Stimulated activated CD4-positive, alpha-beta T cell treated with anti-CD3 and anti-CD28 coated beads, Interleukin-4, amount 100 ng/mL, for 24 hours (primary cell): ENCODE measurements at regions not wholly inside any gene's neighbourhood (a gene's known extent, or its start where the extent isn't known, plus 50 kb on each side); places are given as distances from the start of the nearest gene placed in this dataset.

Experiments
- DNase-seq: peaks from one replicate; pipeline ENCODE4 v3.0.0-alpha.2; 2020

DNA sequence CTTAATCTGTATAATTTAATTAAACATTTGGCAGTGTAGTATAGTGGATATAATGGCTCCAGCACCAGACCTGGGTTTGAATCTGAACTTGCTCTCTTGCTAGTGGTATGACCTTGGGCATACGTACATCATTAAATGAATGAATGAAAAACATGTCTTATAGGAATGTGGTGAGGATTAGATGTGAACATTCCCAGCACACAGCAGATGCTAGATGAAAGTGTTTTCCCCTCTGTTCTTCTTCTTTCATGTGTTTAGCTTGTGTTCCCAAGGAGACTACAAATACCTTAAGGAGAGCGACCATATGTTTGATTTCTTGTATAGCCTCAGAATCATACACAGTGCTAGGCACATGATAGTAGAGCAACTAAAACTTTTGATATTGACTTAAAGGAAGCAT is 56.5 kb downstream of the CT47B1 start:
- no peak for DNase-seq

DNA sequence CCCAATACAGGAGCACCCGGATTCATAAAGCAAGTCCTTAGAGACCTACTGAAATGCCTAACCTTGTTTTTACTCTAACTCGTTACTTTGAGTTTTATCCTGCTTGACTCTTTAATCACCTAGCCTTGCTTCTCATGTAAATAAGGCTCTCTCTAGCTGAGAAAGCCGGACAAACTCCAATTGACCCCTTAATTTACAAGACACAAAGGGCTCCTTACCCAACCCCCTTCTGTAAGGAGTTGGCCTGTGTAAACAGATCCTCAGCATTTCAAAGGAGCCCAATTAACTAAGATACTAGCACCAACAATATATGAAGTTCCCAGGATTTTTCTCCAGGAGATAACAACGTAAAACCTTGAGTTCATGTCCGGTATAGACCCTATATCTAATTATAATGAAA is 61.7 kb downstream of the CT47B1 start:
- no peak for DNase-seq

DNA sequence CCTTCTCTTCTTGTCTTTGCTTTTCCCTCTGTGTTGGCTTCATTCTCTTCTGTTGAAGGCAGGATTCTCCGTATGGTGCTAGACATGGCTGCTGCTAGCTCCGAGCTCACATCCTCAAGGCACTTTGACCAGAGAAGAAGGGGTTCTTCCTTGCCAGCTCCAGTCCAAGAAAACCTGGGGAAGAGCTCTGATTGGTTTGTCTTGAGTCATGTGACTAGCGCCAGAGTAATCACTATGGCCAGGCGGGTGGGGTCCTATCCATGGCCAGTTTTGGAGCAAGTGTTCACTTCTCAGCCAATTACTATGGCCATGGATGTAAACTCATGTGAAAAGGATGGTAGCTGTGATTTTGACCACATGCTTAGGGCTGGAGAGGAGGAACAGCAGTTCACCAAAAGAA is 74.2 kb downstream of the CT47B1 start:
- DNase-seq = no peak

DNA sequence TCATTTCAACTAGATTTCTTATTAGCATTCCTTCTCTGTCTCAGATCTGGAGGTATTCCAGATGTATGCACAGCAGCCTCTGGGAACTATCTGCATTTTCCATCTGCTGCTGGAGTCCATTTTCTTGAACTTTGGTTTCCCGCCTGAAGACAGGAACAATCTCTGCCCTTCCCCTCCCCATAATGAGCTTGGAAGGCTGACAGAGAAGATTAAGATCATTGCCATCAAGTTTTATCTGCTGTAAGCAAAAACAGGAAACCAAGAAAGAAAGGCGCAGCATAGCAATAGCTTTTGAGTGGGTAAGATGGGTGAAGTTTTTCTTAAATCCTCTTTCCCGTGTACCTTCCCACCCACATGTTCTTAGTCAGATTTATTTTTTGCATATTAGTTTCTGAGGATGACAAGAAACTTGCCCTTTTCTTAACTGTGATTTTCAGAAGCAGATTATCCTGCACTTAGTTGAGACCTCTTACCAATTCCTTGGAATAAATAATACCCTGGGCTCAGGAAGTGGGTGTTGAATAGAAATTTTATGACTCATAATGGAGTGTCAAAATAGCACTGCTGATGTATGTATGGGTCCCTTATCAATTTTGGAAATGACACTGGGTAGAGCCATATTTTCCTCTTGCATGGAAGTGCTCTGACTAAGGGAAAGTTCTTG is 78.3 kb downstream of the CT47B1 start:
- DNase-seq = no peak

DNA sequence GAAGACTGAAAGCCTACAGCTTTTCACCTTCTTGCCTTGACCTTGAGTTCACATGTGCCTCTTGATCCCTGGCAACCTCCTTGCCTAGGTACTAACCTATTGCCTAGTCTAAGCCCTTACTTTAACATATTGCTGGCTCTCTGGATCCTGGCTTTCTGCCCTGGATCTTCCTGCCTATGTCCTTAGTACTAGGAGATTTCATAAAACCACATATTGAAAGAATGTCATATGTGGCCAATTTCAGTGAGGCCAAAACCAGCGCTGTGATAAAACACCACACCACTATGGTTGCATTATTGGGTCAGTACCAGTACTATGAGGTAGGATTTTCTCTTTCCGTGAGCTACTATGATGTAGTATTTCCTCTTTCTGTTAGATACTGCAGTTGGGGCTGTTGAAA is 80.4 kb downstream of the CT47B1 start:
- no peak for DNase-seq

DNA sequence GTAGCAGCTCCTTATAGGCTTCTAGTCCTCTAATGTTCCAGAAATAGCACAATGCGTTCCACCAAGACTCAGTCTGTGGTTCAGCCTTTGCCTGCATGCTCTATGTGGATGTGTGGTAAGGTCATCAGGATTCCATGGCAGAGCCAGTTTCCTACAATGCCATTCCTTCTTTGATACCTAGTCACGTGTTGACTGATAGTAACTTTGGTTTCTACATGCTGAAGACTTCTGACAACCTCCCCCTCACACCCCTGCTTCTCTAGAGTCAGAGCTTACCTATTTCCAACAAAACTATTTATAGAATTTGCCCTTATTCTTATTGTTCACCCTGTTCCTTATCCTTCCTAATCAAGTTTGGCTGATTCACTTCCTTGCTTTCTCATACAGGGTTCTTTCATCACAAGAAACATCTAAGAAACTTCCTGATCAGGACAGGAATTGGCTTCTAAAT is 81.1 kb downstream of the CT47B1 start:
- no peak for DNase-seq

DNA sequence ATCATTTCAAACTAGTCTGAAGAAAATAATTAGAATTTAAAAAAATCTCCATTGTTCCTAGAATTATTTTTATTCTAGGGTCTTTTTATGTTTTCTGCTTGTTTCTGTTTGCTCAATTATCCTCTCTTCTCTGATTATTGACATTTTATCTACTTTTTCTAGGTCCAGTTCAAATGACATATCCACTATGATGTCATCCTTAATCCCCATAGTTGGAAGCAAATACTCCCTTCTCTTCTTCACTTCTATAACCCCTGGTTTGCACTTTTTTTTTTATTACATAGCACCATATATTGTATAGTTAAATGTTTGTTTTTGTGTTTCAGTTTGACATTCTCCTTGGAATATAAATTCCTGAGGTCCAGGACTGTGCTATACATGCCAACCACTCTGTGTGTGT is 82.6 kb downstream of the CT47B1 start:
- no peak for DNase-seq

DNA sequence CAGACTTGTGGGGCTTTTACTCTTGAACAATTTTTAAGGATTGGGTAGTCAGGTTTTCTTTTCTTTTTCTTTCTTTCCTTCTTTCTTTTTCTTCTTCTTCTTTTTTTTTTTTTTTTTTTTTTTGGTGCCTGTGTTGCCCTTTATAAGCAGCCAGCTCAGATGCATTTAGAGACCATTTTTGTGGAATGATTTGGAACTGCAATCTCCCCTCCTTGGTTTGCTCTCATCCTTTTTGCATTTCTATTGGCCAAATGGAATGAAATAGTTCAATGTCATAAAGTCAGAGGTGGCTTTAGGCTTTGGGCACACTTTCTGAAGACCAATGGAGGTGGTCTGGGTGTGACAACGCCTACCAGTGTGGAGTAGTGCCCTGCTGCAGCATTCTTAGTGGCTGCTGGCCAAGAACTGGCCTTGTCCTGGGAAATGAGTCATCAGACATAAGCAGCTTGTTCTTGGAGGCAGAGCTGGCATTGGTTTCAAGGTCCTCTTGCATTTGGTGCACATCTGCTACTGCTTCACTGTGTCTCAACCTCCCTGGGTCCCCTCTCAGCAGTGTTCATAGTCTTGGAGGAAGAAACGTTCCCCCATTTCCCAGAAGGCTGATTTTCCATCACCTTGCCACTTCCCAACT is 84.5 kb downstream of the CT47B1 start:
- no peak for DNase-seq

DNA sequence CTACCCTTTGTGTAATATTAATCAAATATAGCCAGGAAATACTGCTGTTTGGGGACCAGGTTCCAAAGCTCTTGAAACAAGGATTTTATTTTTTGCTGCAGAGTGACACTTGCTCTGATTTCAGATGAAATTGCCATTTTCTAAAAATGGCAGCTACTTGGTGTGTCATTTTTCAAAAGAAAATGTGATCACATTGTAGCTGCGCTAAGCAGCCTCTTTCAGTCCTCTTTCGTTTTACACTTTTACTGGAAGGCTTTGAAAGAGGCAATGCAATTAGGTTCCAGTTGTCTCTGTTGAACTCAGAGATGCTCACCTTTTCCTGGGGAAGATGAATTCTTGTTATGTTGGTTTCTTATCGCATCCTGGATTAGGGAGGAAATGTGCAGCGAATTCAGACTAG is 85.1 kb downstream of the CT47B1 start:
- DNase-seq = no peak

DNA sequence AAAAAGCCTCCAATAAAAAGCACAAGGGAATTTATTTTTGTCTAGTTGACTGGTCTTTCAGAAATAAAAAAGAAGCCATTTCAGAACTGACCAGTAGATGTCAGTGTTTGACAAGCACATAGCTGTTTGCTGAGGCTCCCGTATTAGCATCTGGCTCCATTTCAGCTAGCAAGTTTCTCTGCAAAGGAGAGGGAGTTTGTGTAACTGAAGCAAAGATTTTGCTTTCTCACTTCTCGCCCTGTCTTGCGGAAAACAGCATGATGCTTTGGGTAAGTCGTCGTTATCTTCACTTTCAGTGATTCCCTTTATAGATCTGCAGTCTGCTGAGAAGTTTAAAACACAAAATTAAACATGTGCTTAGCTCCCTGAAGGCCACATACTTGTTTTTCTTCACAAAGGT is 85.5 kb downstream of the CT47B1 start:
- peak; percentile 32 for DNase-seq

DNA sequence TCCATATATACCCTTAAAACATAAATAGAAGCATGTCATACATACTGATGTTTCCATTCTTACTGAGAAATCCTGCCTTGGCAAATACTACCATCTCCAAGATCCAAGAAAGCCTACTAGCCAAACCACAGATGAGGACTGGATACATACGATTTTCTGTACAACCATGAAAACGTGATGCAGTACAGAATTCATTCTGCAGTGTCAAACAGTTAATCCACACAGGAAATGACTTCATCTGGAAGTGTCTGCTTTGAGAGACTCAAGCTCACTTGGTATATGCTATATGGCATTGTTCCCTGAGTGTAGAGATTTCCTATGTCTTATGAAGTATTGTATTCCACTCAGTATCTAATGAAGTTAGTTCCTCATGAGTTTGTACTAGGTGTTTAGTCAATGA is 94.3 kb downstream of the CT47B1 start:
- DNase-seq = no peak

DNA sequence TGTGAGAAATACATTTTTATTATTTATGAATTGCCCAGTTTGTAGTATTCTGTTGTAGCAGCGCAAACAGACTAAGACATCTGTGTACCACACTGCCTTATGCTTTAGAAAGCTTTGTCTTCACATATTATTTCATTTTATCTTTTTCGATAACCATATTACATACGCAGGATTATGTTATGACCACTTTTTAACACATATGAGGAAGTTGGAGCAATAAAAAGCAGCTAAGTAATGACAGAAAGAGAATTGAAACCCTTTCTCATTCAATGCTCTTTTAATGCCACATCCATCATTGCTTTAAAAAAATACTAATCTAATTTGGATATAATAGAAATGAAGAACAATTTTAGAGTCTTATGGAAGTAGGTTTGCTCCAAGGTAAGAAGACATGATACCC is 99.7 kb downstream of the CT47B1 start:
- no peak for DNase-seq

DNA sequence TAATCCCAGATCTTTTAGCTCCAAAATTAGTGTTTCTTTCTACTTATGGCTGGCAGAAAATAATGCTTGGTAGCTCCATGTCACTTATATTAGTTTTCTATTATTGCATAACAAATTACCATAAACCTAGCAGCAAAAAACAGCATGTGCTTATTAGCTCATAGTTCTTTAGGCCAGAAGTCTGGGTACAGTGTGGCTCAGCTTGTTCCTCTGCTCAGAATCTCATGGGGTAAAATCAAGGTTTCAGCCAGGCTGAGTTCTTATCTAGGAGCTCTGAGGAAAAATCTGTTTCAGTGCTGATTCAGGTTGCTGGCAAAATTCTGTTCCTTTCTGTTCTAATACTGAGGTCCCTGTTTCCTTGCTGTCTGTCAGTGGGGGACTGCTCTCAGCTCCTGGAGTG is 101.1 kb downstream of the CT47B1 start:
- DNase-seq = no peak

DNA sequence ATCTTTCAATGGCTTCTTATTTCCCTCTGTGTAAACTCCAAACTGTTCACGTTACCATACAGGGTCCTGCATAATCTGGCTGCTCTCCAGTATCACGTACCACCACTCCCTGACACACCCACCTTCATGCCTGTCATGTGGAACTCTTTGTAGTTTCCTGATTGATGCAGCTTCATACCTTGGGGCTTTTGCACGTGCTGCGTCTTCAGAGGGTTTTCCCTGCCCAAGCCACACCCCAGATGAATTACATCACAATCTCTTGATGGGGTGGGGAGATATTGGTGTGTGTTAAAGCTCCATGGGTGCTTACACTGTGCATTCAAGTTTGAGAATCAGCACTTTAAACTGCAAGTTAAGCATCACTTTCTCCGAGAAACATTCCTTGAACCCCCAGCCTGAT is 101.9 kb downstream of the CT47B1 start:
- DNase-seq = no peak

DNA sequence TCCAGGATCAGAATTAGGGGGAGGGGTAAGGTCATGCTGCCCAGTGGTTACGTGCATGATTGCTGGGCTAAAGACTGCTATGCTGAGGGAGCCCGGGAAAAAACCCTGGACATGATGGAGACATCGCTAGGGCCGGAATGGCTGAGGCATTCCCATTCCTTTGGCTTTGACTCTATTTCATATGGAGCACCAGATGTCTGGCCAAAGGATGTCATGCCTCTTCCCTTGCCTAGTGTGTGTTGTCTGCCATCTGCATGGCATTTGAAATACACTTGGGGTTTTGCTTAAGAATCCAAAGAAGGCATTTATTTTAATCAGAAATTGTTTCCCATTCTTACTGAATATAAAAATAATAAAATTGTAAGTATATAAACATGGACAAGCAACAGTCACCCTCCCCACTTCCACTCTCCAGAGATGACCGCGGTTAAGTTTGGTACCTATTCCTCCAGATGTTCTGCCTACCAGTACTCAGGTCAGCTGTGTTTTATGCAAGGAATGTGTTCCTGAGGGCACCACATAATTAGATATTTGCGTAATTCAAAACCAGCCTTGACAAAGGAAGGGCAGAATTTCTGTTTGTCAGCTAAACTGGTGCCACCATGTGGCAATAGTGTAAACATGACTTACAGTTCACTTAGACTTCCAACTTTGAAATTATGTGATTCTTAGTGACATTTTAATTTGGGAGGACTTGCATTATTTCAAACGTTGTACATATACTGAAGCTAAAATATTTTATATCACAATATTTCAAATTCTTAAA is 105.9 kb downstream of the CT47B1 start:
- no peak for DNase-seq

DNA sequence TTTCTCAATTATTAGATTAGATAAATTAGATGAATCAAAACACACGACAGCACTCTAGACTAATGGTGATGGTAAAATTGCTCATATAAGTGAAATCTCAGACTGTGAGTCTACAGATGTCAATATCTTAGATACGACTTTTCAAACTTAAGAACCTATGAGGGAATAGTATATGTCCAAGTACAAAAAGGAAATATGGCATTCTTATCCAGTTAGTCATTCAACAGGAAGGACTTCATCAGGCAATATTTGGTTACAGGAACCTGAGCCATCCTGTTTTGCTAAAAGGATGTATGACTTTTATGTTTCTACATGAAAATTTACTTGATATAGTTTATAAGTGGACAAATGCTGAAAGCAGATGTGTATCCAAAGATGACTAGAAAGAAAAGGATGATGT is 107.0 kb downstream of the CT47B1 start:
- DNase-seq = no peak

DNA sequence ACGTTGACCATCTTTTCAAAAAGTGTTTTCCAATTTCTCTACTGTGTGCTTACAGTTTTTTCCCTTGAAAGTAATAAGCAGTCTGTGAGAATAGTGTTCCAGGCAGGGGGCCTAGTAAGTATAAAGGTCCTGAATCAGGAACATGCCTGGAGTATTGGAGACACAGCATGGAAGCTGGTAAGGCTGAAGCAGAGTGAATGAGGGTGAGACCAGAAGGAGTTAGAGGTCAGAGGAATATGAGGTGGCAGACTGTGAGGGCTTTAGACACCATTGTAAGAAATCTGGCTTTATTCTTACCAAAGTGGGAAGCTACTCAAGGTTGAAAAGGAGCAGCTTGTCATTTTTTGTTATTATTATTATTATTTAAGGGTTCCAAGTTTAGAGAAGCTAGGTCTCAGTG is 107.4 kb downstream of the CT47B1 start:
- DNase-seq = no peak

DNA sequence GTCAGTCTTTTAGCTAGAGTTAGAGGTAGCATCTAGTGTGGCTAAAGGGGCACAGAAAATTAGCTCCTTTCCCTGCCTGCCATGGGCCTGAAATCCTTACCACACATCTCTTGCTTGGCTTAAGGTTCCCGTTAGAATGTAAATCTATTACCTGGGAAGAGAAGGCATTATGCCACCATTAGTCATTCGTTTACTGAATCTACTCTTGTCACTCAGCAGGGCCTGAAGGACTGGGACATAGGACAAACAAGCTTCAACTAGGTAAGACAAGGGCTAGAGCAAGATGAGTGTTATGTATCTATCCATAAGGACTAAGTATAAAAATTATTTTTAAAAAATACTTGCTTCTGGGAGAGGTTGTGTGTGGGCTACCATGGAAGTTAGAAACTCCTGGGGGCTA is 112.4 kb downstream of the CT47B1 start:
- DNase-seq = no peak

DNA sequence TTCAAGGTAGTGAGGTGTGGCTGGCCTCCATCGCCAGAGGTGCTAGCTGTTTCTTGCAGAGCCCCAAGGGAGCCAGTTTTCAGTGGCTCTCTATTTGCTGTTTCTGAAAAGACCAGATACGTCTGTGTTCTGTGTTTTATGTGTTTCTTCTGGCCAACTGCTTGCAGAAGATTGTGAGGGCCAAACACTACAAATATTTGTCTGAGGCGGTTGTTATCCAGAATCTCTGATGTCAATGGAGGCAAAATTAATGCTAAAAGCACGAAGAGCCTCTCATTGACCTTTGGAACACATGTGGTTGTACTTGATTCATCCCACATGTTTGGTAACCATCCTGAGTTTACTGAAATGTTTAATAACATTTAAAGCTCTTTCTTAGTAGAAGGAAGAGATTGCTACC is 113.9 kb downstream of the CT47B1 start:
- no peak for DNase-seq

DNA sequence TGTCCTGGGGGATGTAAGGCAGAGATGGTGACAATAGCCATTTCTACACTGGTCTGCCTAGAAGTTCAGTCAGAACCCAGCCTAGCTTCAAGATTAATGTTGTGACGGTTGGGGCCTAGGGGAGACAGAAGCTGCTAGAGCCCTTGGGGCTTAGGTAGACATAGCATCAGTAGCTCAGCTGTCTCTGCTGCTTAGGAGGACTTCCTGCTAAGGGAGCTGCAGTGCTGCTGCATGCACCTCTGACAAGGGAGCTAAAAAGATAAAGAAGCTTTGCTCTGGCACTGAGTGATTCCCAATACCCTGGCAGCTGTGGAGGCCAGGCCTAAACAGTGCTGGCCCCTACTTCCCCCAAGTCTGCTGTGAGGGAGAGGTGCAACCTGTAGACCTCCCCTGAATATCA is 116.0 kb downstream of the CT47B1 start:
- DNase-seq = no peak

DNA sequence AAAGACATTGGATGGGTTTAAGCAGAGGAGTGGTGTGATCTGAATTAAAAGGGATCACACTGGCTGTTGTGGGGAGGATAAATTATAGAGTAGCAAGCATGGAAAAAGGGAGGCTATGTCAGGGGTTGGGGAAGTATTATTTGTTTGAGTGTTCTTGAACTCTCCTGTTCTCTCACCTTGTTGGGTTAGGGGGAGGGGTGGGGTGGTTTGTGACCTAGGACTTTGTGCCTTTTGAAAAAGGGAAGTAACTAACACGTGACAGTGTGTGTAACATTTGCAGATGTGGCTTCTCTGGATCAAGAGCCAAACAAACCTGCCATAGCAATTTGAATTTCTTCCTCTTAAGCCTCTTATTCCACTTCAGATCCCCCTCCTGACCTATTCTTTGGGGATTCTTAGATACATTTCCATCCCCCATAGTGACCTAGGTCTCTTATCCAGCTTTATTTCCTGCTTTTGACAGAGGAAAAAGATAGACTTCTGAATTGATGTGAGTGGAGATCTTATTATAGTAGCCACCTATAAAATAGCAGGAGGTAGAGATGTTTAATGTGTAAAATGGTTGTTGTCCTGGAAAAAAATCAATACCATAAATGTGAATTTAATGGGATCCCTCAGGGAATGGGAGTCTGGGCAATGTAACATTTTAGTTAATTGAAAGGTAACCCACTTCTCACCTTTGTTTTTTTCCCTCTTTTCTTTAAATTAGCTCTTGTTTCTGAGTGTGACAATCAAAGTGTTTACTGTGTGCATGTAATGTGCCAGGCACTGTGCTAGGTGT is 120.4 kb downstream of the CT47B1 start:
- DNase-seq = no peak

DNA sequence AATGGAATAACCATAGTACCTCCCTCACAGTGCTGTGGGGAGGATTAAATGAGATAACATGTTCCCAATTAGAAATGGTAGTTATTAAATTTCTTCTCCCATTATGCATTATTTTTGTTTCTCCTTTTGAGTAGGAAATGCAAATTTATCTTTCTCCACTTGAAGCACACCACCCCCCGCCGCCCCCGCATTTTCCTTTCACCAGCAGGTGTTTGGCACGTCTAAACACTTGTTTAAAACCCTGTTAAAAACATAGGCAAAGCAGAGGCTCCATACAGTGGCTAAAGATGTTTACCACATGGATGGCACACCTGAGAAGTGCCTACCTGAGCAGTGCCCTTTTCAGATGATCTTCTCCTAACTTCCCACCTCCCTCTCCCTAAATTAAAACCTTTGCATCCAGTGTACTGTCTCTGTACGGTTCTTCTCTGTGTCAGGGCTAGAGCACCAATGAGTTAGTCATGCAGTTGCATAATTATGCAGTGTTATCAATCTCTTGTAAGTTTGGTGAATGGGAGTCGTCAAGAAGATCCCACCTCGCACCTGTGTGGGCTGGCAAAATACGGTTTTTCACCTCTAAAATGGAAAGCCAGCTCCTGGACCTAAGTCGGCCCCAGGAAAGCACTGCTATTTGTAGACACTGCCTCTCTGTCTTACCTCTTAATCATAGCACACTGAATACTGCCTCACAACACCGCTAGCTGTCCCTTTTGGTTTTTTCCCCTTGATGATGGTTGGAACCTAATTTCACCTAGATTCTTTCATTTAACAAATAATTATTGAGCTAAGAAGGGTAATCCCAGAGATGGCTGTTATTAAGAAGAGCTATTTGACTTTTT is 122.0 kb downstream of the CT47B1 start:
- peak; percentile 43 for DNase-seq
